OCI-LY7 (cell line): ENCODE measurements at regions not wholly inside any gene's neighbourhood (a gene's known extent, or its start where the extent isn't known, plus 50 kb on each side); places are given as distances from the start of the nearest gene placed in this dataset.

ENCODE experiments used
- BruUV-seq: library from RNA; stranded (reverse); fragments of 400-500 nt; replicated peaks from 2 replicates; lab custom pipeline; 2021; lab: Mats Ljungman, UMichigan
- CTCF ChIA-PET: fragments of 300-600 bp; sonication (Branson Sonifier 250); formaldehyde crosslinking; loops from one replicate; lab custom pipeline; 2022; ENCODE audit warnings: antibody characterized with exemption; ENCODE audit not compliant: unreplicated experiment; lab: Charles Lee
- POLR2A ChIA-PET: fragments of 300-600 bp; sonication (Branson Sonifier 250); formaldehyde crosslinking; loops from one replicate; lab custom pipeline; 2022; ENCODE audit warnings: antibody characterized with exemption; lab: Charles Lee
- DNase-seq: peaks from one replicate; pipeline ENCODE4 v3.0.0-alpha.2; 2015; ENCODE audit warnings: low spot score
- H2AFZ ChIP-seq: fragments of 200-600 bp; sonication (generic), shearing (Covaris generic); 2 replicates; pipeline ENCODE4 v1.6.1; 2014; ENCODE audit warnings: mild to moderate bottlenecking, antibody characterized with exemption, low read length, moderate library complexity
- H3K27ac ChIP-seq: fragments of 200-600 bp; sonication (generic); 2 replicates; pipeline ENCODE4 v1.5.1; 2014; ENCODE audit warnings: mixed run types, low read depth, mild to moderate bottlenecking, moderate library complexity, low read length, inconsistent platforms; ENCODE audit not compliant: poor library complexity, severe bottlenecking
- H3K36me3 ChIP-seq: fragments of 200-600 bp; sonication (generic); 2 replicates; pipeline ENCODE4 v1.6.1; 2014; ENCODE audit warnings: mild to moderate bottlenecking, antibody characterized with exemption, low read length, moderate library complexity, mixed read lengths; ENCODE audit not compliant: insufficient read depth
- H3K4me1 ChIP-seq: fragments of 200-600 bp; sonication (generic); 2 replicates; pipeline ENCODE4 v1.5.1; 2014; ENCODE audit warnings: mild to moderate bottlenecking, low read length; ENCODE audit not compliant: insufficient read depth, poor library complexity, severe bottlenecking
- H3K4me2 ChIP-seq: fragments of 200-600 bp; sonication (generic); 2 replicates; pipeline ENCODE4 v1.6.1; 2014; ENCODE audit warnings: mild to moderate bottlenecking, low read length
- H3K4me3 ChIP-seq: fragments of 200-600 bp; sonication (generic); 2 replicates; pipeline ENCODE4 v1.5.1; 2014; ENCODE audit warnings: mild to moderate bottlenecking, low read depth, low read length; ENCODE audit not compliant: poor library complexity, severe bottlenecking
- H3K79me2 ChIP-seq: fragments of 200-600 bp; sonication (generic); 2 replicates; pipeline ENCODE4 v1.6.1; 2016; ENCODE audit warnings: low read depth, mild to moderate bottlenecking, low read length, moderate library complexity, mixed read lengths; ENCODE audit not compliant: insufficient read depth
- H3K9me2 ChIP-seq: fragments of 200-600 bp; sonication (generic); 2 replicates; pipeline ENCODE4 v1.6.1; 2016; ENCODE audit warnings: mild to moderate bottlenecking, low read length, mixed read lengths; ENCODE audit not compliant: insufficient read depth
- H3K9me3 ChIP-seq: fragments of 200-600 bp; sonication (generic); 2 replicates; pipeline ENCODE4 v1.6.1; 2014; ENCODE audit warnings: mild to moderate bottlenecking, mixed run types, low read length, mixed read lengths
- H4K20me1 ChIP-seq: fragments of 200-600 bp; sonication (generic); 2 replicates; pipeline ENCODE4 v1.6.1; 2014; ENCODE audit warnings: mild to moderate bottlenecking, antibody characterized with exemption, low read length, moderate library complexity, mixed read lengths; ENCODE audit not compliant: insufficient read depth
- CTCF ChIP-seq: fragments of 200-600 bp; sonication (generic); conservative IDR thresholded peaks from 2 replicates; pipeline ENCODE4 v1.5.1; 2014; ENCODE audit warnings: mild to moderate bottlenecking, antibody characterized with exemption, low read length, moderate library complexity, mixed read lengths
- EZH2phosphoT487 ChIP-seq: fragments of 200-600 bp; sonication (generic); IDR thresholded peaks from 2 replicates; pipeline ENCODE4 v1.6.1; 2018; ENCODE audit warnings: low read depth, borderline replicate concordance, mild to moderate bottlenecking, mixed run types, antibody characterized with exemption, low read length, moderate library complexity, mixed read lengths
- intact Hi-C: fragments of 100-400 bp; cut with micrococcal nuclease; formaldehyde crosslinking; loops from one replicate; pipeline ENCODE4 v1.10.0; 2022; ENCODE audit not compliant: unreplicated experiment

DNA sequence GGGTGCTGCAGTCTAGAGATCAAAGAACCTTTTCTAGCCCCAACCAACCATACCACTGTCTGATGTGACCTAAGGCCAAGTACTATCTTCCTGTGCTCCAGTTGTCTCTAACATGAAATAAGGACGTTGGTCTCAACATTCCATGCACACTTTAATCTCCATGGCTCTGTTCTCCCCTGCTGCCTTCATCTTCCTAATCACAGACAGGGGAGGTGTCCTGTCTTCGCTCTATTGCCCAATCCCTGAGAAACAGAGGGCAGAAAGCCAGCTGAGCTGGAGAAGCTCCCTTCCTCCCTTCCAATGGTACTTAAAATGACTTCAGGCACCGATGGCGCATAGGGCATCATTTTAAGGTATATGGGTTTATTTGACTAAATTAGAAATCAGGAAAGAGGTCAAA, 148.9 kb upstream of the GNAO1 start:
- Histone ChIP-seq H3K79me2 (no peaks in the 10 kb centered on the region), H3K4me3 (no peak overlapping the region), H3K9me3 (peaks cover 3% of the 10 kb centered on the region; the same call in 1 of the 2 replicates), H3K4me2 (no peak overlapping the region), H3K9me2 (no peaks in the 10 kb centered on the region), H4K20me1 (no peaks in the 10 kb centered on the region), H3K27ac (no peak overlapping the region), H3K4me1 (no peaks in the 10 kb centered on the region), H3K36me3 (no peaks in the 10 kb centered on the region), H2AFZ (no peak overlapping the region)
- POLR2A ChIA-PET = no interaction called here
- CTCF ChIA-PET = no interaction called here
- TF ChIP-seq EZH2phosphoT487 = no peak
- TF ChIP-seq CTCF = no peak
- BruUV-seq = no TSS peak
- intact Hi-C loops = loop anchor here (5.0 to 10.0 kb wide), 2 partner anchors 160 to 242 kb away; no protein-coding TSS in a partner anchor
- no peak for DNase-seq

- intact Hi-C loops = loop anchor here (1.0 to 10.0 kb wide), 3 partner anchors 161 to 277 kb away; no protein-coding TSS in a partner anchor
- Histone ChIP-seq H3K79me2 (no peaks in the 10 kb centered on the region), H3K4me1 (no peaks in the 10 kb centered on the region), H2AFZ (no peak overlapping the region), H3K4me3 (no peak overlapping the region), H3K4me2 (no peak overlapping the region), H4K20me1 (no peaks in the 10 kb centered on the region), H3K27ac (no peak overlapping the region), H3K36me3 (no peaks in the 10 kb centered on the region), H3K9me3 (peaks cover 9% of the 10 kb centered on the region; the same call in 1 of the 2 replicates), H3K9me2 (no peaks in the 10 kb centered on the region)
- DNase-seq = peak; percentile 10
- ChIA-PET CTCF (no interaction called here), POLR2A (no interaction called here)
- BruUV-seq = no TSS peak
- TF ChIP-seq EZH2phosphoT487 (no peak), CTCF (peak; percentile 66)
Measured at GRCh38 chr16:56041556-56042140, 149.6 kb upstream of the GNAO1 start.

GRCh38 chr16:56038564-56039098, 152.7 kb upstream of the GNAO1 start:
- Histone ChIP-seq H4K20me1 (no peaks in the 10 kb centered on the region), H3K4me1 (no peaks in the 10 kb centered on the region), H2AFZ (no peak overlapping the region), H3K4me3 (no peak overlapping the region), H3K79me2 (no peaks in the 10 kb centered on the region), H3K27ac (no peak overlapping the region), H3K4me2 (no peak overlapping the region), H3K36me3 (no peaks in the 10 kb centered on the region), H3K9me2 (no peaks in the 10 kb centered on the region), H3K9me3 (peaks cover 9% of the 10 kb centered on the region; the same call in 1 of the 2 replicates)
- ChIA-PET POLR2A (no interaction called here), CTCF (no interaction called here)
- no TSS peak for BruUV-seq
- DNase-seq = no peak
- intact Hi-C loops = no loop called here
- TF ChIP-seq EZH2phosphoT487 = no peak
- TF ChIP-seq CTCF = no peak
